ENCODE measurements at regions not wholly inside any gene's neighbourhood (a gene's known extent, or its start where the extent isn't known, plus 50 kb on each side); places are given as distances from the start of the nearest gene placed in this dataset.
"Not testable (repeated sequence)": the region's sequence is repeated elsewhere in the genome, so short reads cannot be mapped to it uniquely, and the experiment has no call there.

GRCh38 chr1:182166750-182167149 is 105.2 kb upstream of the ZNF648 start:
- no peak for DNase-seq (ENCODE audit: low read depth in 2 of 2, low spot score in 1 of 2)

GRCh38 chr1:182166321-182166720 is 104.8 kb upstream of the ZNF648 start:
- DNase-seq (ENCODE audit: low read depth in 2 of 2, low spot score in 1 of 2): no peak

GRCh38 chr1:182164273-182164672 is 102.8 kb upstream of the ZNF648 start:
- no peak for DNase-seq (ENCODE audit: low read depth in 2 of 2, low spot score in 1 of 2)

GRCh38 chr1:182163821-182164223 is 102.3 kb upstream of the ZNF648 start:
- no peak for DNase-seq (ENCODE audit: low read depth in 2 of 2, low spot score in 1 of 2)

GRCh38 chr1:182159443-182159842 is 97.9 kb upstream of the ZNF648 start:
- no peak for DNase-seq (ENCODE audit: low read depth in 2 of 2, low spot score in 1 of 2)

- no peak for DNase-seq (ENCODE audit: low read depth in 2 of 2, low spot score in 1 of 2)
These were observed 95.7 kb upstream of the ZNF648 start for GRCh38 chr1:182157187-182157586.

GRCh38 chr1:182154425-182154824 is 92.9 kb upstream of the ZNF648 start:
- not testable (repeated sequence) for DNase-seq (ENCODE audit: low read depth in 2 of 2, low spot score in 1 of 2)

GRCh38 chr1:182149411-182149965 is 88.0 kb upstream of the ZNF648 start:
- no peak for DNase-seq (ENCODE audit: low read depth in 2 of 2, low spot score in 1 of 2)

GRCh38 chr1:182147951-182148350 is 86.4 kb upstream of the ZNF648 start:
- DNase-seq (ENCODE audit: low read depth in 2 of 2, low spot score in 1 of 2): no peak

- DNase-seq (ENCODE audit: low read depth in 2 of 2, low spot score in 1 of 2): no peak
These were observed 85.8 kb upstream of the ZNF648 start for GRCh38 chr1:182147136-182147820.

GRCh38 chr1:182146286-182146685 is 84.8 kb upstream of the ZNF648 start:
- DNase-seq (ENCODE audit: low read depth in 2 of 2, low spot score in 1 of 2): no peak

- DNase-seq (ENCODE audit: low read depth in 2 of 2, low spot score in 1 of 2): no peak
These were observed 83.9 kb upstream of the ZNF648 start for GRCh38 chr1:182145441-182145840.

GRCh38 chr1:182144646-182145030 is 83.1 kb upstream of the ZNF648 start:
- no peak for DNase-seq (ENCODE audit: low read depth in 2 of 2, low spot score in 1 of 2)

- no peak for DNase-seq (ENCODE audit: low read depth in 2 of 2, low spot score in 1 of 2)
These were observed 82.5 kb upstream of the ZNF648 start for GRCh38 chr1:182143825-182144645.

- peak; percentile 80 to 85 for DNase-seq (ENCODE audit: low read depth in 2 of 2, low spot score in 1 of 2)
These were observed 81.7 kb upstream of the ZNF648 start for GRCh38 chr1:182143154-182143657.

- DNase-seq (ENCODE audit: low read depth in 2 of 2, low spot score in 1 of 2): no peak
These were observed 81.1 kb upstream of the ZNF648 start for GRCh38 chr1:182142621-182143020.

GRCh38 chr1:182141040-182141439 is 79.5 kb upstream of the ZNF648 start:
- no peak for DNase-seq (ENCODE audit: low read depth in 2 of 2, low spot score in 1 of 2)

GRCh38 chr1:182139496-182139895 is 78.0 kb upstream of the ZNF648 start:
- no peak for DNase-seq (ENCODE audit: low read depth in 2 of 2, low spot score in 1 of 2)

GRCh38 chr1:182137546-182137945 is 76.0 kb upstream of the ZNF648 start:
- DNase-seq (ENCODE audit: low read depth in 2 of 2, low spot score in 1 of 2): no peak

GRCh38 chr1:182135946-182136345 is 74.4 kb upstream of the ZNF648 start:
- no peak for DNase-seq (ENCODE audit: low read depth in 2 of 2, low spot score in 1 of 2)

GRCh38 chr1:182134257-182134656 is 72.7 kb upstream of the ZNF648 start:
- DNase-seq (ENCODE audit: low read depth in 2 of 2, low spot score in 1 of 2): no peak

GRCh38 chr1:182133181-182133580 is 71.7 kb upstream of the ZNF648 start:
- no peak for DNase-seq (ENCODE audit: low read depth in 2 of 2, low spot score in 1 of 2)
